Activated T-cell treated with anti-CD3 and anti-CD28 coated beads for 1 hour (primary cell): ENCODE measurements at regions not wholly inside any gene's neighbourhood (a gene's known extent, or its start where the extent isn't known, plus 50 kb on each side); places are given as distances from the start of the nearest gene placed in this dataset.
"Not testable (repeated sequence)": the region's sequence is repeated elsewhere in the genome, so short reads cannot be mapped to it uniquely, and the experiment has no call there.

Source experiments
- DNase-seq: peaks from one replicate; pipeline ENCODE4 v3.0.0-alpha.2; 2020; ENCODE audit warnings: low read depth

- DNase-seq = no peak
These were observed 1512.8 kb downstream of the REEP3 start for GRCh38 chr10:65033957-65034356.

GRCh38 chr10:65040796-65041195 is 1519.6 kb downstream of the REEP3 start:
- no peak for DNase-seq

GRCh38 chr10:65041307-65041706 is 1520.1 kb downstream of the REEP3 start:
- DNase-seq = no peak

- no peak for DNase-seq
These were observed 1521.3 kb downstream of the REEP3 start for GRCh38 chr10:65042496-65042895.

GRCh38 chr10:65046831-65047230 is 1525.6 kb downstream of the REEP3 start:
- DNase-seq = no peak

- not testable (repeated sequence) for DNase-seq
These were observed 1530.9 kb downstream of the REEP3 start for GRCh38 chr10:65052111-65052510.

- not testable (repeated sequence) for DNase-seq
These were observed 1532.2 kb downstream of the REEP3 start for GRCh38 chr10:65053397-65053796.

GRCh38 chr10:65053831-65054351 is 1532.7 kb downstream of the REEP3 start:
- DNase-seq = not testable (repeated sequence)

GRCh38 chr10:65054701-65055100 is 1533.5 kb downstream of the REEP3 start:
- not testable (repeated sequence) for DNase-seq

GRCh38 chr10:65065278-65065677 is 1544.1 kb downstream of the REEP3 start:
- DNase-seq = no peak

GRCh38 chr10:65083222-65083621 is 1562.0 kb downstream of the REEP3 start:
- DNase-seq = no peak

- DNase-seq = no peak
These were observed 1569.8 kb downstream of the REEP3 start for GRCh38 chr10:65090991-65091390.

- DNase-seq = no peak
These were observed 1578.9 kb downstream of the REEP3 start for GRCh38 chr10:65100146-65100545.

GRCh38 chr10:65100881-65101280 is 1579.7 kb downstream of the REEP3 start:
- not testable (repeated sequence) for DNase-seq

GRCh38 chr10:65110009-65110408 is 1588.8 kb downstream of the REEP3 start:
- no peak for DNase-seq

GRCh38 chr10:65111059-65111458 is 1589.9 kb downstream of the REEP3 start:
- DNase-seq = not testable (repeated sequence)

GRCh38 chr10:65112573-65112972 is 1591.4 kb downstream of the REEP3 start:
- no peak for DNase-seq

- no peak for DNase-seq
These were observed 1601.9 kb downstream of the REEP3 start for GRCh38 chr10:65123120-65123519.

- no peak for DNase-seq
These were observed 1604.0 kb downstream of the REEP3 start for GRCh38 chr10:65125212-65125611.

- no peak for DNase-seq
These were observed 1605.1 kb downstream of the REEP3 start for GRCh38 chr10:65126288-65126687.

GRCh38 chr10:65128277-65128676 is 1607.1 kb downstream of the REEP3 start:
- DNase-seq = no peak

GRCh38 chr10:65130162-65130758 is 1609.1 kb downstream of the REEP3 start:
- DNase-seq = no peak

- DNase-seq = no peak
These were observed 1612.5 kb downstream of the REEP3 start for GRCh38 chr10:65133652-65134051.

- DNase-seq = no peak
These were observed 1614.3 kb downstream of the REEP3 start for GRCh38 chr10:65135508-65135907.
